NB4 (cell line): ENCODE measurements at regions not wholly inside any gene's neighbourhood (a gene's known extent, or its start where the extent isn't known, plus 50 kb on each side); places are given as distances from the start of the nearest gene placed in this dataset.

ENCODE experiments used
- CTCF ChIP-seq: IDR thresholded peaks from one replicate; pipeline ENCODE4 v1.5.1; 2012; ENCODE audit warnings: low read depth, low read length
- MAX ChIP-seq: IDR thresholded peaks from 2 replicates; pipeline ENCODE4 v1.6.1; 2011; ENCODE audit warnings: low read depth, low read length
- POLR2A ChIP-seq: IDR thresholded peaks from 2 replicates; pipeline ENCODE4 v1.6.1; 2011; ENCODE audit warnings: mild to moderate bottlenecking; ENCODE audit not compliant: insufficient read length; ENCODE audit errors: extremely low read depth

GRCh38 chr2:236973343-236973980 is 112.2 kb upstream of the COPS8 start:
- TF ChIP-seq CTCF (no peak), POLR2A (no peak), MAX (no peak)
